OCI-LY7 (cell line): ENCODE measurements at regions not wholly inside any gene's neighbourhood (a gene's known extent, or its start where the extent isn't known, plus 50 kb on each side); places are given as distances from the start of the nearest gene placed in this dataset.

ENCODE experiments used
- BruUV-seq: library from RNA; stranded (reverse); fragments of 400-500 nt; replicated peaks from 2 replicates; lab custom pipeline; 2021; lab: Mats Ljungman, UMichigan
- CTCF ChIA-PET: fragments of 300-600 bp; sonication (Branson Sonifier 250); formaldehyde crosslinking; loops from one replicate; lab custom pipeline; 2022; ENCODE audit warnings: antibody characterized with exemption; ENCODE audit not compliant: unreplicated experiment; lab: Charles Lee
- POLR2A ChIA-PET: fragments of 300-600 bp; sonication (Branson Sonifier 250); formaldehyde crosslinking; loops from one replicate; lab custom pipeline; 2022; ENCODE audit warnings: antibody characterized with exemption; lab: Charles Lee
- DNase-seq: peaks from one replicate; pipeline ENCODE4 v3.0.0-alpha.2; 2015; ENCODE audit warnings: low spot score
- H2AFZ ChIP-seq: fragments of 200-600 bp; sonication (generic), shearing (Covaris generic); 2 replicates; pipeline ENCODE4 v1.6.1; 2014; ENCODE audit warnings: mild to moderate bottlenecking, antibody characterized with exemption, low read length, moderate library complexity
- H3K27ac ChIP-seq: fragments of 200-600 bp; sonication (generic); 2 replicates; pipeline ENCODE4 v1.5.1; 2014; ENCODE audit warnings: mixed run types, low read depth, mild to moderate bottlenecking, moderate library complexity, low read length, inconsistent platforms; ENCODE audit not compliant: poor library complexity, severe bottlenecking
- H3K36me3 ChIP-seq: fragments of 200-600 bp; sonication (generic); 2 replicates; pipeline ENCODE4 v1.6.1; 2014; ENCODE audit warnings: mild to moderate bottlenecking, antibody characterized with exemption, low read length, moderate library complexity, mixed read lengths; ENCODE audit not compliant: insufficient read depth
- H3K4me1 ChIP-seq: fragments of 200-600 bp; sonication (generic); 2 replicates; pipeline ENCODE4 v1.5.1; 2014; ENCODE audit warnings: mild to moderate bottlenecking, low read length; ENCODE audit not compliant: insufficient read depth, poor library complexity, severe bottlenecking
- H3K4me2 ChIP-seq: fragments of 200-600 bp; sonication (generic); 2 replicates; pipeline ENCODE4 v1.6.1; 2014; ENCODE audit warnings: mild to moderate bottlenecking, low read length
- H3K4me3 ChIP-seq: fragments of 200-600 bp; sonication (generic); 2 replicates; pipeline ENCODE4 v1.5.1; 2014; ENCODE audit warnings: mild to moderate bottlenecking, low read depth, low read length; ENCODE audit not compliant: poor library complexity, severe bottlenecking
- H3K79me2 ChIP-seq: fragments of 200-600 bp; sonication (generic); 2 replicates; pipeline ENCODE4 v1.6.1; 2016; ENCODE audit warnings: low read depth, mild to moderate bottlenecking, low read length, moderate library complexity, mixed read lengths; ENCODE audit not compliant: insufficient read depth
- H3K9me2 ChIP-seq: fragments of 200-600 bp; sonication (generic); 2 replicates; pipeline ENCODE4 v1.6.1; 2016; ENCODE audit warnings: mild to moderate bottlenecking, low read length, mixed read lengths; ENCODE audit not compliant: insufficient read depth
- H3K9me3 ChIP-seq: fragments of 200-600 bp; sonication (generic); 2 replicates; pipeline ENCODE4 v1.6.1; 2014; ENCODE audit warnings: mild to moderate bottlenecking, mixed run types, low read length, mixed read lengths
- H4K20me1 ChIP-seq: fragments of 200-600 bp; sonication (generic); 2 replicates; pipeline ENCODE4 v1.6.1; 2014; ENCODE audit warnings: mild to moderate bottlenecking, antibody characterized with exemption, low read length, moderate library complexity, mixed read lengths; ENCODE audit not compliant: insufficient read depth
- EZH2phosphoT487 ChIP-seq: fragments of 200-600 bp; sonication (generic); IDR thresholded peaks from 2 replicates; pipeline ENCODE4 v1.6.1; 2018; ENCODE audit warnings: low read depth, borderline replicate concordance, mild to moderate bottlenecking, mixed run types, antibody characterized with exemption, low read length, moderate library complexity, mixed read lengths
- intact Hi-C: fragments of 100-400 bp; cut with micrococcal nuclease; formaldehyde crosslinking; loops from one replicate; pipeline ENCODE4 v1.10.0; 2022; ENCODE audit not compliant: unreplicated experiment
- TF ChIP-seq, protein P1 (sequence below): fragments of 200-600 bp; sonication (generic); conservative IDR thresholded peaks from 2 replicates; pipeline ENCODE4 v1.5.1; 2014; ENCODE audit warnings: mild to moderate bottlenecking, antibody characterized with exemption, low read length, moderate library complexity, mixed read lengths

DNA sequence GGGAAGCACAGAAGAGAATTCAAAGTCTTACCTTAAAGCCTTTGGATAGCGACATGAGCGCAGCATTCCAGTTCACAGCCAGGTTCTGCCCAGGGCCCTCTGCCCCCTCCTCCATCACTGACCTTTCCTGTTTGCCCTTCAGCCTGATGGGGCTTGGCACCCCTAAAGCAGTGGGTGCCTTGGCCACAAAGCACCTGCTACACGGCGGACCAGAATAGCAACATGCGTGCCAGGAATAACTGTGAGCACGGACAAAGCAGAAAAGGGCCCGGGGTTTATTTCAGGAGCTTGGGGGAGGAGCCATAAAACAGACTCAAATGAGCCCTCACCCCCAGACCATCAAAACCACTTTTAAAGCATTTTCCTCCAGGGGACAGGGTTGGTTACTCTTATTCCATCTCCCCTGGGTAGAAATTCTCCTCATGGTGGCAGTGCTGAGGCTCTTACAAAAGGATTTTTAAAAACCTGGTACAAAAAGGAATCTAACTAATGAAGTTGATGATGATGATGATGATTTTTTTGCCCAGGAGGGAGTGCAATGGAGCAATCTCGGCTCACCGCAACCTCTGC is 135.4 kb downstream of the KLF13 start:
- POLR2A ChIA-PET, result interaction anchor here (1.0 kb wide), 1 partner anchor 9 kb away, joined by 4 read pairs; no protein-coding TSS in a partner anchor
- intact Hi-C loops, result no loop called here
- peak; percentile 59 for DNase-seq
- Histone ChIP-seq H3K36me3 (no peaks in the 10 kb centered on the region), H3K4me3 (peak overlapping the region; percentile 18), H4K20me1 (no peaks in the 10 kb centered on the region), H3K4me2 (peak overlapping the region; percentile 49), H3K4me1 (peaks cover 88% of the 10 kb centered on the region), H3K9me2 (no peaks in the 10 kb centered on the region), H2AFZ (peak overlapping the region; percentile 39; the same call in 1 of the 2 replicates), H3K27ac (peak overlapping the region; percentile 96), H3K9me3 (no peaks in the 10 kb centered on the region), H3K79me2 (no peaks in the 10 kb centered on the region)
- no peak for TF ChIP-seq EZH2phosphoT487
- TF ChIP-seq, protein P1, sequence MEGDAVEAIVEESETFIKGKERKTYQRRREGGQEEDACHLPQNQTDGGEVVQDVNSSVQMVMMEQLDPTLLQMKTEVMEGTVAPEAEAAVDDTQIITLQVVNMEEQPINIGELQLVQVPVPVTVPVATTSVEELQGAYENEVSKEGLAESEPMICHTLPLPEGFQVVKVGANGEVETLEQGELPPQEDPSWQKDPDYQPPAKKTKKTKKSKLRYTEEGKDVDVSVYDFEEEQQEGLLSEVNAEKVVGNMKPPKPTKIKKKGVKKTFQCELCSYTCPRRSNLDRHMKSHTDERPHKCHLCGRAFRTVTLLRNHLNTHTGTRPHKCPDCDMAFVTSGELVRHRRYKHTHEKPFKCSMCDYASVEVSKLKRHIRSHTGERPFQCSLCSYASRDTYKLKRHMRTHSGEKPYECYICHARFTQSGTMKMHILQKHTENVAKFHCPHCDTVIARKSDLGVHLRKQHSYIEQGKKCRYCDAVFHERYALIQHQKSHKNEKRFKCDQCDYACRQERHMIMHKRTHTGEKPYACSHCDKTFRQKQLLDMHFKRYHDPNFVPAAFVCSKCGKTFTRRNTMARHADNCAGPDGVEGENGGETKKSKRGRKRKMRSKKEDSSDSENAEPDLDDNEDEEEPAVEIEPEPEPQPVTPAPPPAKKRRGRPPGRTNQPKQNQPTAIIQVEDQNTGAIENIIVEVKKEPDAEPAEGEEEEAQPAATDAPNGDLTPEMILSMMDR, result peak; percentile 74
- CTCF ChIA-PET, result no interaction called here
- no TSS peak for BruUV-seq

DNA sequence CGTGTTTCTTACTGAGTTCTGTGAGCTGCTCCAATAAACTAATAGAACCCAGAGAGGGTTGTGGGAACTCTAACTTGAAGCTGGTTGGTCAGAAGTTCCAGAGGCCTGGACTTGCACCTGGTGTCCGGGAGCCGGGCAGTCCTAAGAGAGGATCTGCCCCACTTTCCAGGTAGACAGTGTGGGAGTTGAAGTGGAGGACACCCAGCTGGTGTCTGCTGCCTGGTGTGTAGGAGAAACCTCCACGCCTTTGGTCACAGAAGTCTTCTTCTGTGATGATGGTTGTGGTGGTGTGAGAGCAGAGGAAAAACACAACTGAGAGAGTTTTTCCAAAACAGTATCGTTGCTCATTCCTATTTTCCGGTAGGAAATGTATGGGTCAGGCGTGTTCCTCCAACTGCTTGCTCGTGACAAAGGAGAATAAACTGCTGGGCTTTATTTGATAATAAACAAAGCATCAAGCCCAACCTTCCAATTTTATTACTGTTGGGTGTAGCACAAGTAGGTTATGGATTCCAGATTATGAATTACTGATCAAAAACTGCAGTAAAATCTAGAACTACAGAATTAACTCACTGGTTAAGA is 137.0 kb downstream of the KLF13 start:
- Histone ChIP-seq H3K9me3 (no peaks in the 10 kb centered on the region), H3K4me3 (peak overlapping the region; percentile 18), H2AFZ (peak overlapping the region; percentile 56; the same call in 1 of the 2 replicates), H3K4me2 (peak overlapping the region; percentile 60), H3K36me3 (no peaks in the 10 kb centered on the region), H4K20me1 (no peaks in the 10 kb centered on the region), H3K27ac (peak overlapping the region; percentile 57), H3K4me1 (peaks cover 85% of the 10 kb centered on the region), H3K79me2 (no peaks in the 10 kb centered on the region), H3K9me2 (no peaks in the 10 kb centered on the region)
- no TSS peak for BruUV-seq
- ChIA-PET CTCF (interaction anchor here (0.6 to 0.9 kb wide), 2 partner anchors 24 to 76 kb away, joined by 3 read pairs; no protein-coding TSS in a partner anchor), POLR2A (interaction anchor here (0.7 to 2.8 kb wide), 5 partner anchors 11 to 202 kb away, joined by 3 to 15 read pairs (median 4); no protein-coding TSS in a partner anchor)
- no peak for DNase-seq
- TF ChIP-seq EZH2phosphoT487, result no peak
- TF ChIP-seq, protein P1, result no peak
- intact Hi-C loops, result no loop called here
